NOMO-1 treated with DMSO at 0.1 percent for 48 hours (cell line): ENCODE measurements at regions not wholly inside any gene's neighbourhood (a gene's known extent, or its start where the extent isn't known, plus 50 kb on each side); places are given as distances from the start of the nearest gene placed in this dataset.
A peak's percentile ranks its signal among the peaks of the same experiment; 100 is the strongest.

Experiments used
- DNase-seq: peaks from one replicate; lab custom pipeline; 2025; ENCODE audit not compliant: unreplicated experiment; lab: John Stamatoyannopoulos, UW

GRCh38 chr6:41404182-41404845 is 68.9 kb downstream of the NCR2 start:
- no peak for DNase-seq

- no peak for DNase-seq
Measured at GRCh38 chr6:41405941-41406727, 70.7 kb downstream of the NCR2 start.

- no peak for DNase-seq
Measured at GRCh38 chr6:41406728-41407489, 71.5 kb downstream of the NCR2 start.

- DNase-seq: no peak
Measured at GRCh38 chr6:41408576-41408975, 73.2 kb downstream of the NCR2 start.

- DNase-seq: no peak
Measured at GRCh38 chr6:41408982-41409381, 73.6 kb downstream of the NCR2 start.

- no peak for DNase-seq
Measured at GRCh38 chr6:41409489-41409888, 74.1 kb downstream of the NCR2 start.

GRCh38 chr6:41411961-41412360 is 76.6 kb downstream of the NCR2 start:
- DNase-seq: no peak

GRCh38 chr6:41413250-41413649 is 77.8 kb downstream of the NCR2 start:
- DNase-seq: no peak

GRCh38 chr6:41416501-41416837 is 81.1 kb downstream of the NCR2 start:
- no peak for DNase-seq

- no peak for DNase-seq
Measured at GRCh38 chr6:41418741-41419140, 83.3 kb downstream of the NCR2 start.

- DNase-seq: no peak
Measured at GRCh38 chr6:41419385-41419784, 84.0 kb downstream of the NCR2 start.

GRCh38 chr6:41420186-41420585 is 84.8 kb downstream of the NCR2 start:
- no peak for DNase-seq

- no peak for DNase-seq
Measured at GRCh38 chr6:41422161-41422560, 86.8 kb downstream of the NCR2 start.

- DNase-seq: no peak
Measured at GRCh38 chr6:41423002-41423401, 87.6 kb downstream of the NCR2 start.

- DNase-seq: peak; percentile 75
Measured at GRCh38 chr6:41424370-41425058, 89.1 kb downstream of the NCR2 start.

- DNase-seq: no peak
Measured at GRCh38 chr6:41425511-41425910, 90.1 kb downstream of the NCR2 start.

- DNase-seq: peak; percentile 24
Measured at GRCh38 chr6:41426438-41426851, 91.0 kb downstream of the NCR2 start.

GRCh38 chr6:41426888-41427641 is 91.7 kb downstream of the NCR2 start:
- no peak for DNase-seq

GRCh38 chr6:41427642-41428335 is 92.4 kb downstream of the NCR2 start:
- DNase-seq: peak; percentile 26

GRCh38 chr6:41428336-41428995 is 93.1 kb downstream of the NCR2 start:
- DNase-seq: no peak
